T-cell (primary cell): ENCODE measurements at regions not wholly inside any gene's neighbourhood (a gene's known extent, or its start where the extent isn't known, plus 50 kb on each side); places are given as distances from the start of the nearest gene placed in this dataset.

Experiments
- ATAC-seq, 4 experiments: fragments of 200-7000 bp in 3 of 4; fragments of 150-1000 bp in 1 of 4; cut with Tn5 transposase; replicated peaks in 1 of 4; 1 replicate in 3 of 4; 2 replicates in 1 of 4; pipeline ENCODE4 v1.10.0; 2021; ENCODE audit warnings: moderate library complexity in 3 of 4, mild to moderate bottlenecking in 2 of 4, moderate number of reproducible peaks in 1 of 4
- CTCF ChIA-PET, 2 donors: fragments of 300-600 bp; sonication (Branson Sonifier 250); formaldehyde crosslinking; loops; one replicate each; lab custom pipeline; 2022; ENCODE audit warnings: antibody characterized with exemption in 2 of 2; lab: Charles Lee
- POLR2A ChIA-PET, 2 donors: fragments of 300-600 bp; sonication (Branson Sonifier 250); formaldehyde crosslinking; loops; one replicate each; lab custom pipeline; 2022; ENCODE audit warnings: antibody characterized with exemption in 2 of 2; lab: Charles Lee
- DNase-seq, 35 experiments: peaks; one replicate each; pipeline versions ENCODE4 v3.0.0 to v3.0.0-alpha.2; 2013 to 2023
- H3K27ac ChIP-seq: one replicate; pipeline ENCODE4 v1.5.1; 2013; ENCODE audit warnings: low read length
- H3K27me3 ChIP-seq, 2 experiments: replicated peaks in 1 of 2; 1 replicate in 1 of 2; 2 replicates in 1 of 2; pipeline versions ENCODE4 v1.6.1 to v1.7.0; 2013; ENCODE audit warnings: low read length in 1 of 2, mixed read lengths in 1 of 2; ENCODE audit not compliant: control insufficient read depth in 2 of 2, insufficient read depth in 2 of 2; ENCODE audit errors: extremely low read depth in 1 of 2
- H3K36me3 ChIP-seq, 2 donors: 1 replicate in 1 of 2; 2 replicates in 1 of 2; pipeline versions ENCODE4 v1.6.1 to v1.7.0; 2013; ENCODE audit warnings: low read length in 1 of 2; ENCODE audit not compliant: control insufficient read depth in 2 of 2, insufficient read depth in 1 of 2; ENCODE audit errors: extremely low read depth in 1 of 2
- H3K4me1 ChIP-seq, 2 experiments: 1 replicate in 1 of 2; 2 replicates in 1 of 2; pipeline versions ENCODE4 v1.6.1 to v1.7.0; 2013; ENCODE audit warnings: low read length in 2 of 2, mixed read lengths in 1 of 2; ENCODE audit not compliant: insufficient read depth in 2 of 2, control insufficient read depth in 1 of 2; ENCODE audit errors: extremely low read depth in 1 of 2
- H3K4me3 ChIP-seq, 2 donors: 1 replicate in 1 of 2; 2 replicates in 1 of 2; pipeline versions ENCODE4 v1.5.1 to v1.7.0; 2013; ENCODE audit warnings: mild to moderate bottlenecking in 2 of 2, low read length in 1 of 2, moderate library complexity in 1 of 2; ENCODE audit not compliant: control insufficient read depth in 1 of 2; ENCODE audit errors: extremely low read depth in 1 of 2
- H3K9me3 ChIP-seq: 2 replicates; pipeline ENCODE4 v1.7.0; 2013
- H3K27ac Mint-ChIP-seq, 2 donors: one replicate each; pipeline ENCODE4 v1.8.0; 2020 to 2021; ENCODE audit warnings: mild to moderate bottlenecking in 2 of 2, mixed read lengths in 2 of 2
- H3K27me3 Mint-ChIP-seq, 2 donors: one replicate each; pipeline ENCODE4 v1.8.0; 2021 to 2022; ENCODE audit warnings: mixed read lengths in 2 of 2
- H3K36me3 Mint-ChIP-seq: one replicate; pipeline ENCODE4 v1.8.0; 2021; ENCODE audit warnings: mixed read lengths
- H3K4me1 Mint-ChIP-seq, 3 donors: one replicate each; pipeline ENCODE4 v1.8.0; 2020 to 2022; ENCODE audit warnings: mixed read lengths in 3 of 3, mild to moderate bottlenecking in 1 of 3
- H3K4me3 Mint-ChIP-seq, 3 donors: one replicate each; pipeline ENCODE4 v1.8.0; 2020 to 2022; ENCODE audit warnings: mild to moderate bottlenecking in 3 of 3, mixed read lengths in 3 of 3, moderate library complexity in 3 of 3
- H3K9me3 Mint-ChIP-seq, 3 donors: one replicate each; pipeline ENCODE4 v1.8.0; 2020 to 2022; ENCODE audit warnings: mixed read lengths in 3 of 3
- WGBS: methylation state at CpG from one replicate; pipeline ENCODE4 v1.1.5; 2013; ENCODE audit warnings: missing lambda C conversion rate; ENCODE audit not compliant: insufficient coverage; 5-methylcytosine and 5-hydroxymethylcytosine counted together

GRCh38 chr4:126548890-126549289 is 1083.9 kb upstream of the INTU start:
- no peak overlapping the region for H3K4me3 ChIP-seq
- H3K4me3 Mint-ChIP-seq, result no peak overlapping the region
- H3K9me3 Mint-ChIP-seq, result peaks cover 0 to 7% (median 4%) of the 10 kb centered on the region in 3 donors
- no peaks in the 10 kb centered on the region for H3K4me1 Mint-ChIP-seq
- DNase-seq (no peak), ATAC-seq (no peak)
- no peak overlapping the region for H3K27ac ChIP-seq
- no peaks in the 10 kb centered on the region for H3K36me3 Mint-ChIP-seq
- H3K36me3 ChIP-seq, result no peaks in the 10 kb centered on the region
- H3K9me3 ChIP-seq, result peaks cover 3% of the 10 kb centered on the region
- ChIA-PET POLR2A (no interaction called here), CTCF (no interaction called here)
- H3K4me1 ChIP-seq, result no peaks in the 10 kb centered on the region
- no peaks in the 10 kb centered on the region for H3K27me3 Mint-ChIP-seq
- H3K27me3 ChIP-seq, result no peaks in the 10 kb centered on the region
- H3K27ac Mint-ChIP-seq, result no peak overlapping the region

GRCh38 chr4:126552321-126552720 is 1080.4 kb upstream of the INTU start:
- ATAC-seq, result no peak
- Histone ChIP-seq H3K4me3 (no peak overlapping the region), H3K4me1 (no peaks in the 10 kb centered on the region), H3K9me3 (no peaks in the 10 kb centered on the region), H3K36me3 (no peaks in the 10 kb centered on the region), H3K27ac (no peak overlapping the region), H3K27me3 (no peaks in the 10 kb centered on the region)
- no peaks in the 10 kb centered on the region for H3K36me3 Mint-ChIP-seq
- H3K4me3 Mint-ChIP-seq, result no peak overlapping the region
- no CpG with 5 or more reads among the region's 1 CpG for WGBS
- DNase-seq, result no peak
- peaks cover 10 to 12% (median 11%) of the 10 kb centered on the region in 3 donors for H3K9me3 Mint-ChIP-seq
- ChIA-PET POLR2A (no interaction called here), CTCF (no interaction called here)
- no peaks in the 10 kb centered on the region for H3K27me3 Mint-ChIP-seq
- no peak overlapping the region for H3K27ac Mint-ChIP-seq
- H3K4me1 Mint-ChIP-seq, result no peaks in the 10 kb centered on the region

GRCh38 chr4:126553248-126553647 is 1079.5 kb upstream of the INTU start:
- no peak overlapping the region for H3K27ac ChIP-seq
- no peaks in the 10 kb centered on the region for H3K27me3 Mint-ChIP-seq
- WGBS, result 29% methylated on average over 2 of the region's 2 CpGs
- no peaks in the 10 kb centered on the region for H3K4me1 ChIP-seq
- no peak overlapping the region for H3K27ac Mint-ChIP-seq
- H3K36me3 ChIP-seq, result no peaks in the 10 kb centered on the region
- no peaks in the 10 kb centered on the region for H3K9me3 ChIP-seq
- no peaks in the 10 kb centered on the region for H3K4me1 Mint-ChIP-seq
- no peak overlapping the region for H3K4me3 ChIP-seq
- CTCF ChIA-PET, result no interaction called here
- H3K27me3 ChIP-seq, result no peaks in the 10 kb centered on the region
- no peaks in the 10 kb centered on the region for H3K36me3 Mint-ChIP-seq
- no peak for ATAC-seq
- POLR2A ChIA-PET, result no interaction called here
- no peak overlapping the region for H3K4me3 Mint-ChIP-seq
- DNase-seq, result no peak
- peaks cover 10 to 13% (median 12%) of the 10 kb centered on the region in 3 donors for H3K9me3 Mint-ChIP-seq

GRCh38 chr4:126558596-126558995 is 1074.2 kb upstream of the INTU start:
- H3K27ac ChIP-seq, result no peak overlapping the region
- Mint-ChIP-seq H3K27me3 (no peaks in the 10 kb centered on the region), H3K9me3 (peaks cover 10 to 27% (median 23%) of the 10 kb centered on the region in 3 donors), H3K36me3 (no peaks in the 10 kb centered on the region), H3K4me1 (no peaks in the 10 kb centered on the region), H3K27ac (no peak overlapping the region), H3K4me3 (no peak overlapping the region)
- no peaks in the 10 kb centered on the region for H3K27me3 ChIP-seq
- ATAC-seq (no peak), DNase-seq (no peak)
- WGBS, result no CpG with 5 or more reads among the region's 2 CpGs
- POLR2A ChIA-PET, result no interaction called here
- CTCF ChIA-PET, result no interaction called here
- no peak overlapping the region for H3K4me3 ChIP-seq
- H3K4me1 ChIP-seq, result no peaks in the 10 kb centered on the region
- no peaks in the 10 kb centered on the region for H3K9me3 ChIP-seq
- H3K36me3 ChIP-seq, result no peaks in the 10 kb centered on the region

- Histone ChIP-seq H3K27me3 (no peaks in the 10 kb centered on the region), H3K9me3 (no peaks in the 10 kb centered on the region), H3K36me3 (no peaks in the 10 kb centered on the region), H3K4me1 (no peaks in the 10 kb centered on the region), H3K27ac (no peak overlapping the region), H3K4me3 (no peak overlapping the region)
- WGBS, result 38% methylated on average over 2 of the region's 2 CpGs
- no peaks in the 10 kb centered on the region for H3K36me3 Mint-ChIP-seq
- CTCF ChIA-PET, result no interaction called here
- DNase-seq, result no peak
- no peaks in the 10 kb centered on the region for H3K4me1 Mint-ChIP-seq
- H3K4me3 Mint-ChIP-seq, result no peak overlapping the region
- no peak for ATAC-seq
- H3K27me3 Mint-ChIP-seq, result no peaks in the 10 kb centered on the region
- peaks cover 4 to 27% (median 21%) of the 10 kb centered on the region in 3 donors for H3K9me3 Mint-ChIP-seq
- POLR2A ChIA-PET, result no interaction called here
- H3K27ac Mint-ChIP-seq, result no peak overlapping the region
Observed at GRCh38 chr4:126559961-126560360, 1072.8 kb upstream of the INTU start.

GRCh38 chr4:126560794-126561193 is 1072.0 kb upstream of the INTU start:
- no CpG with 5 or more reads among the region's 1 CpG for WGBS
- CTCF ChIA-PET, result no interaction called here
- no peak overlapping the region for H3K27ac Mint-ChIP-seq

GRCh38 chr4:126563389-126563788 is 1069.4 kb upstream of the INTU start:
- no peak overlapping the region for H3K4me3 Mint-ChIP-seq
- H3K4me1 ChIP-seq, result no peaks in the 10 kb centered on the region
- DNase-seq (no peak), ATAC-seq (no peak)
- no peaks in the 10 kb centered on the region for H3K4me1 Mint-ChIP-seq
- ChIA-PET CTCF (no interaction called here), POLR2A (no interaction called here)
- no peaks in the 10 kb centered on the region for H3K36me3 ChIP-seq
- no peaks in the 10 kb centered on the region for H3K36me3 Mint-ChIP-seq
- H3K27me3 Mint-ChIP-seq, result no peaks in the 10 kb centered on the region
- no peaks in the 10 kb centered on the region for H3K27me3 ChIP-seq
- WGBS, result 88% methylated on average over 7 of the region's 11 CpGs
- H3K9me3 Mint-ChIP-seq, result peaks cover 8 to 19% (median 17%) of the 10 kb centered on the region in 3 donors
- no peak overlapping the region for H3K4me3 ChIP-seq
- H3K27ac Mint-ChIP-seq, result no peak overlapping the region
- no peaks in the 10 kb centered on the region for H3K9me3 ChIP-seq
- H3K27ac ChIP-seq, result no peak overlapping the region

More at GRCh38 chr4:126560794-126561193, 1072.0 kb upstream of the INTU start:
- H3K4me1 Mint-ChIP-seq, result no peaks in the 10 kb centered on the region
- peaks cover 5 to 26% (median 21%) of the 10 kb centered on the region in 3 donors for H3K9me3 Mint-ChIP-seq
- H3K4me3 Mint-ChIP-seq, result no peak overlapping the region
- POLR2A ChIA-PET, result no interaction called here
- DNase-seq, result no peak
- Histone ChIP-seq H3K9me3 (no peaks in the 10 kb centered on the region), H3K4me1 (no peaks in the 10 kb centered on the region), H3K27me3 (no peaks in the 10 kb centered on the region), H3K27ac (no peak overlapping the region), H3K36me3 (no peaks in the 10 kb centered on the region), H3K4me3 (no peak overlapping the region)
- no peaks in the 10 kb centered on the region for H3K36me3 Mint-ChIP-seq
- no peaks in the 10 kb centered on the region for H3K27me3 Mint-ChIP-seq
- ATAC-seq, result no peak
